ENCODE measurements at regions not wholly inside any gene's neighbourhood (a gene's known extent, or its start where the extent isn't known, plus 50 kb on each side); places are given as distances from the start of the nearest gene placed in this dataset.
"Not testable (repeated sequence)": the region's sequence is repeated elsewhere in the genome, so short reads cannot be mapped to it uniquely, and the experiment has no call there.

- 94 to 95% methylated on average over 6 of the region's 6 CpGs for WGBS, 2 donors
- intact Hi-C loops (cut with DNase I) = loop anchor here (10.0 kb wide), 1 partner anchor 80 kb away; no protein-coding TSS in a partner anchor
- H3K9me3 ChIP-seq = no peaks in the 10 kb centered on the region
- TF ChIP-seq CTCF (IDR thresholded peaks at IDR 0.05) = no peak
- TF ChIP-seq POLR2A (IDR thresholded peaks at IDR 0.05) = no peak
- DNase-seq = no peak
- no peaks in the 10 kb centered on the region for H3K27me3 ChIP-seq
- H3K36me3 ChIP-seq = no peaks in the 10 kb centered on the region
- no peak overlapping the region for H3K4me3 ChIP-seq (replicated peaks in 1 of 3)
- no peaks in the 10 kb centered on the region for H3K4me1 ChIP-seq
- H3K27ac ChIP-seq = no peak overlapping the region
Measured at GRCh38 chr14:76705214-76705613, 56.1 kb upstream of the VASH1 start.

GRCh38 chr14:76706207-76706606 lies 55.1 kb upstream of the VASH1 start:
- intact Hi-C loops (cut with DNase I) = loop anchor here (10.0 kb wide), 1 partner anchor 79 kb away; no protein-coding TSS in a partner anchor
- not testable (repeated sequence) for H3K4me1 ChIP-seq; H3K4me3 ChIP-seq (replicated peaks in 1 of 3); H3K27ac ChIP-seq; DNase-seq; H3K9me3 ChIP-seq; H3K36me3 ChIP-seq; H3K27me3 ChIP-seq
- WGBS, 2 donors = 96 to 100% methylated on average over 2 of the region's 2 CpGs

- Histone ChIP-seq H3K4me3 (replicated peaks in 1 of 3) (no peak overlapping the region), H3K36me3 (no peaks in the 10 kb centered on the region), H3K27me3 (no peaks in the 10 kb centered on the region), H3K27ac (no peak overlapping the region), H3K9me3 (no peaks in the 10 kb centered on the region), H3K4me1 (no peaks in the 10 kb centered on the region)
- WGBS, 2 donors = 82 to 94% methylated on average over 12 to 25 of the region's 29 CpGs
- TF ChIP-seq CTCF (IDR thresholded peaks at IDR 0.05) = no peak
- DNase-seq = no peak
- intact Hi-C loops (cut with DNase I) = loop anchor here (10.0 kb wide), 1 partner anchor 78 kb away; no protein-coding TSS in a partner anchor
Measured at GRCh38 chr14:76706811-76707210, 54.5 kb upstream of the VASH1 start.

- no peaks in the 10 kb centered on the region for H3K27me3 ChIP-seq
- TF ChIP-seq CTCF (IDR thresholded peaks at IDR 0.05) = no peak
- no peak for TF ChIP-seq POLR2A (IDR thresholded peaks at IDR 0.05)
- no peaks in the 10 kb centered on the region for H3K9me3 ChIP-seq
- H3K4me1 ChIP-seq = no peaks in the 10 kb centered on the region
- no peak overlapping the region for H3K27ac ChIP-seq
- no peaks in the 10 kb centered on the region for H3K36me3 ChIP-seq
- 84 to 87% methylated on average over 6 of the region's 6 CpGs for WGBS, 2 donors
- no peak for DNase-seq
- H3K4me3 ChIP-seq (replicated peaks in 1 of 3) = no peak overlapping the region
- intact Hi-C loops (cut with DNase I) = loop anchor here (10.0 kb wide), 1 partner anchor 77 kb away; no protein-coding TSS in a partner anchor
Measured at GRCh38 chr14:76708028-76708427, 53.2 kb upstream of the VASH1 start.

- H3K36me3 ChIP-seq = no peaks in the 10 kb centered on the region
- no peaks in the 10 kb centered on the region for H3K9me3 ChIP-seq
- DNase-seq = no peak
- H3K4me1 ChIP-seq = no peaks in the 10 kb centered on the region
- no peak overlapping the region for H3K27ac ChIP-seq
- H3K27me3 ChIP-seq = no peaks in the 10 kb centered on the region
- intact Hi-C loops (cut with DNase I) = loop anchor here (10.0 kb wide), 1 partner anchor 76 kb away; no protein-coding TSS in a partner anchor
- no peak overlapping the region for H3K4me3 ChIP-seq (replicated peaks in 1 of 3)
- WGBS, 2 donors = 80 to 87% methylated on average over 8 of the region's 8 CpGs
- TF ChIP-seq POLR2A (IDR thresholded peaks at IDR 0.05) (no peak), CTCF (IDR thresholded peaks at IDR 0.05) (no peak)
Measured at GRCh38 chr14:76708771-76709170, 52.5 kb upstream of the VASH1 start.
